ENCODE measurements at regions not wholly inside any gene's neighbourhood (a gene's known extent, or its start where the extent isn't known, plus 50 kb on each side); places are given as distances from the start of the nearest gene placed in this dataset.

DNA sequence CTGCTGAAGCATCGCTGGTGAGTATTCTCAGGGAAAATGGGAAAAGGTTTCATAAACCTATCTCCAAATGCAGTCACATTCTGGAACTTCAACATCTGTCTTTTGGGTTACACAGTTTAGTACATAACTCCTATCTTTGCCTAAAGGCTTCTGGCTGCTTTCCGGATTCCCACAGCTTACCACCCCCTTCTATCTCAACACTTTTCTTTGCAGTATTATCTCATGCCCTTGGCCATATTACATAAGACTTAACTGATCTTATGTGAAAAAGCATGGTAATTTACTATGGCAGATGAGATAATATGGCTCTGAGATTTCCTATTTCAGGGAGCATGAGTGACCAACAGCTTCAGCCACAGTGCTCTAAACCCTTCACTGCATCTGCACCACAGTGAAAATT is 369.3 kb upstream of the LINC00305 start:
- TF ChIP-seq, protein P1, sequence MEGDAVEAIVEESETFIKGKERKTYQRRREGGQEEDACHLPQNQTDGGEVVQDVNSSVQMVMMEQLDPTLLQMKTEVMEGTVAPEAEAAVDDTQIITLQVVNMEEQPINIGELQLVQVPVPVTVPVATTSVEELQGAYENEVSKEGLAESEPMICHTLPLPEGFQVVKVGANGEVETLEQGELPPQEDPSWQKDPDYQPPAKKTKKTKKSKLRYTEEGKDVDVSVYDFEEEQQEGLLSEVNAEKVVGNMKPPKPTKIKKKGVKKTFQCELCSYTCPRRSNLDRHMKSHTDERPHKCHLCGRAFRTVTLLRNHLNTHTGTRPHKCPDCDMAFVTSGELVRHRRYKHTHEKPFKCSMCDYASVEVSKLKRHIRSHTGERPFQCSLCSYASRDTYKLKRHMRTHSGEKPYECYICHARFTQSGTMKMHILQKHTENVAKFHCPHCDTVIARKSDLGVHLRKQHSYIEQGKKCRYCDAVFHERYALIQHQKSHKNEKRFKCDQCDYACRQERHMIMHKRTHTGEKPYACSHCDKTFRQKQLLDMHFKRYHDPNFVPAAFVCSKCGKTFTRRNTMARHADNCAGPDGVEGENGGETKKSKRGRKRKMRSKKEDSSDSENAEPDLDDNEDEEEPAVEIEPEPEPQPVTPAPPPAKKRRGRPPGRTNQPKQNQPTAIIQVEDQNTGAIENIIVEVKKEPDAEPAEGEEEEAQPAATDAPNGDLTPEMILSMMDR (conservative IDR thresholded peaks at IDR 0.05), result no peak
- no peak for TF ChIP-seq ZFX (IDR thresholded peaks at IDR 0.05)
